SU-DHL-6 (cell line): ENCODE measurements at regions not wholly inside any gene's neighbourhood (a gene's known extent, or its start where the extent isn't known, plus 50 kb on each side); places are given as distances from the start of the nearest gene placed in this dataset.

ENCODE experiments used
- EZH2phosphoT487 ChIP-seq: fragments of 200-600 bp; sonication (generic), shearing (Covaris generic); conservative IDR thresholded peaks from 2 replicates; pipeline ENCODE4 v1.6.1; 2018; ENCODE audit warnings: mild to moderate bottlenecking, antibody characterized with exemption, low read length, moderate library complexity, mixed read lengths
- TF ChIP-seq, protein P1 (sequence below): fragments of 200-600 bp; sonication (generic); IDR thresholded peaks from one replicate; pipeline ENCODE4 v1.5.1; 2017; ENCODE audit warnings: antibody characterized with exemption, mild to moderate bottlenecking, low read length, moderate library complexity; ENCODE audit not compliant: insufficient read depth, poor library complexity, severe bottlenecking

DNA sequence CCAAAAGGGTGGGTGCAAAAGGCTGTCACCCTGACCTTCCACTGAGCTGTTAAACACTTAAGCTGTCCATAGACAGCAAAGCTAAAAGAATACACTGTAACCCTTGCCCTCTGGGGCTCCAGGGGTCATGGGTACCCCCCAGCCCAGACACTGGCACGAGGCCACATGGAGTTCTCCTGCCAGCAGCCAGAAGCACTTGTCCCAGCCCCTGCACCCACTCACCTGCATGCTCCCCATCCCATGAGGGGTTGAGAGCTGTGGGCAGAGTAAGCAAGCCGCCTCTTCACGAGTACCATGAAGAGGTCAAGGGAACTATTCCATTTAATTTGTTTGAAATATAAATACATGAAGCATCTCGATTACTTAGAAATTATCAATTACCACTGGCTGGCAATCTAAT is 867.1 kb upstream of the ZEB2 start:
- TF ChIP-seq, protein P1, sequence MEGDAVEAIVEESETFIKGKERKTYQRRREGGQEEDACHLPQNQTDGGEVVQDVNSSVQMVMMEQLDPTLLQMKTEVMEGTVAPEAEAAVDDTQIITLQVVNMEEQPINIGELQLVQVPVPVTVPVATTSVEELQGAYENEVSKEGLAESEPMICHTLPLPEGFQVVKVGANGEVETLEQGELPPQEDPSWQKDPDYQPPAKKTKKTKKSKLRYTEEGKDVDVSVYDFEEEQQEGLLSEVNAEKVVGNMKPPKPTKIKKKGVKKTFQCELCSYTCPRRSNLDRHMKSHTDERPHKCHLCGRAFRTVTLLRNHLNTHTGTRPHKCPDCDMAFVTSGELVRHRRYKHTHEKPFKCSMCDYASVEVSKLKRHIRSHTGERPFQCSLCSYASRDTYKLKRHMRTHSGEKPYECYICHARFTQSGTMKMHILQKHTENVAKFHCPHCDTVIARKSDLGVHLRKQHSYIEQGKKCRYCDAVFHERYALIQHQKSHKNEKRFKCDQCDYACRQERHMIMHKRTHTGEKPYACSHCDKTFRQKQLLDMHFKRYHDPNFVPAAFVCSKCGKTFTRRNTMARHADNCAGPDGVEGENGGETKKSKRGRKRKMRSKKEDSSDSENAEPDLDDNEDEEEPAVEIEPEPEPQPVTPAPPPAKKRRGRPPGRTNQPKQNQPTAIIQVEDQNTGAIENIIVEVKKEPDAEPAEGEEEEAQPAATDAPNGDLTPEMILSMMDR: no peak
- TF ChIP-seq EZH2phosphoT487: no peak
